ENCODE measurements at regions not wholly inside any gene's neighbourhood (a gene's known extent, or its start where the extent isn't known, plus 50 kb on each side); places are given as distances from the start of the nearest gene placed in this dataset.

DNA sequence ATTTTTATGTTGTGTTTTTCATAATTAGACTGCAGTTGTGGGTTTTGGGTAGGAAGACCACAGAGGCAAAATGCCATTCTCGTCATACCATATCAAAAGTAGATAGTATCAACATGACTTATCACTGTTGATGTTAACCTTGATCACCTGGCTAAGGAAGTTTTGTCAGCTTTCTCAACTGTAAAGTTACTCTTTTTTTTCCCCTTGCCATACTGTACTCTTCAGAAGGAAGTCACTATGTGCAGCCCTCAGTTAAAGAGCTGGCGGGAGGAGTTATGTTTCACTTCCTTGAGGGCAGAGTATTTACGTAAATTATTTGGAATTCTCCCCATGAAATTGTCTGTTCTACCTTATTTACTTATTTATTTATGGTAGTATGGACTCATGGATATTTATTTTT is 78.7 kb downstream of the PRORP start:
- H4K20me1 ChIP-seq (ENCODE audit: low read depth, low read length): no peaks in the 10 kb centered on the region
- no peaks in the 10 kb centered on the region for H3F3A ChIP-seq (ENCODE audit: insufficient read depth)
- H3K27ac ChIP-seq (ENCODE audit: low read depth, low read length): no peak overlapping the region
- no peak overlapping the region for H2AFZ ChIP-seq (ENCODE audit: low read depth, low read length, severe bottlenecking)
- H3K79me2 ChIP-seq (ENCODE audit: insufficient read depth, low read length): no peaks in the 10 kb centered on the region
- no peak for TF ChIP-seq EZH2phosphoT487 (conservative IDR thresholded peaks at IDR 0.05; ENCODE audit: low read length)
- TF ChIP-seq, protein P1, sequence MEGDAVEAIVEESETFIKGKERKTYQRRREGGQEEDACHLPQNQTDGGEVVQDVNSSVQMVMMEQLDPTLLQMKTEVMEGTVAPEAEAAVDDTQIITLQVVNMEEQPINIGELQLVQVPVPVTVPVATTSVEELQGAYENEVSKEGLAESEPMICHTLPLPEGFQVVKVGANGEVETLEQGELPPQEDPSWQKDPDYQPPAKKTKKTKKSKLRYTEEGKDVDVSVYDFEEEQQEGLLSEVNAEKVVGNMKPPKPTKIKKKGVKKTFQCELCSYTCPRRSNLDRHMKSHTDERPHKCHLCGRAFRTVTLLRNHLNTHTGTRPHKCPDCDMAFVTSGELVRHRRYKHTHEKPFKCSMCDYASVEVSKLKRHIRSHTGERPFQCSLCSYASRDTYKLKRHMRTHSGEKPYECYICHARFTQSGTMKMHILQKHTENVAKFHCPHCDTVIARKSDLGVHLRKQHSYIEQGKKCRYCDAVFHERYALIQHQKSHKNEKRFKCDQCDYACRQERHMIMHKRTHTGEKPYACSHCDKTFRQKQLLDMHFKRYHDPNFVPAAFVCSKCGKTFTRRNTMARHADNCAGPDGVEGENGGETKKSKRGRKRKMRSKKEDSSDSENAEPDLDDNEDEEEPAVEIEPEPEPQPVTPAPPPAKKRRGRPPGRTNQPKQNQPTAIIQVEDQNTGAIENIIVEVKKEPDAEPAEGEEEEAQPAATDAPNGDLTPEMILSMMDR (IDR thresholded peaks at IDR 0.05; ENCODE audit: insufficient read depth, low read length, poor library complexity, severe bottlenecking): no peak
- H3K4me2 ChIP-seq (ENCODE audit: low read depth, low read length, poor library complexity, severe bottlenecking): no peak overlapping the region
- H3K27me3 ChIP-seq (ENCODE audit: low read length): no peaks in the 10 kb centered on the region
- H3K36me3 ChIP-seq (ENCODE audit: low read length): no peaks in the 10 kb centered on the region
- H3K9me2 ChIP-seq (replicated peaks; ENCODE audit: insufficient read depth, low read length): no peaks in the 10 kb centered on the region
- no peaks in the 10 kb centered on the region for H3K9me3 ChIP-seq (ENCODE audit: insufficient read depth, low read length)
- no peak overlapping the region for H3K4me3 ChIP-seq (ENCODE audit: insufficient read depth, low read length, poor library complexity, severe bottlenecking)
- H3K9ac ChIP-seq (ENCODE audit: low read length): no peak overlapping the region

GRCh38 chr14:35202195-35202594 is 79.8 kb downstream of the PRORP start:
- no peaks in the 10 kb centered on the region for H3K9me2 ChIP-seq (replicated peaks; ENCODE audit: insufficient read depth, low read length)

GRCh38 chr14:35205737-35206136 is 83.4 kb downstream of the PRORP start:
- Histone ChIP-seq H3F3A (ENCODE audit: insufficient read depth) (no peaks in the 10 kb centered on the region), H3K4me2 (ENCODE audit: low read depth, low read length, poor library complexity, severe bottlenecking) (no peak overlapping the region), H3K27me3 (ENCODE audit: low read length) (no peaks in the 10 kb centered on the region), H3K79me2 (ENCODE audit: insufficient read depth, low read length) (no peaks in the 10 kb centered on the region), H2AFZ (ENCODE audit: low read depth, low read length, severe bottlenecking) (no peak overlapping the region), H3K9me3 (ENCODE audit: insufficient read depth, low read length) (no peaks in the 10 kb centered on the region), H3K36me3 (ENCODE audit: low read length) (no peaks in the 10 kb centered on the region), H4K20me1 (ENCODE audit: low read depth, low read length) (no peaks in the 10 kb centered on the region), H3K27ac (ENCODE audit: low read depth, low read length) (no peak overlapping the region), H3K9ac (ENCODE audit: low read length) (no peak overlapping the region), H3K4me3 (ENCODE audit: insufficient read depth, low read length, poor library complexity, severe bottlenecking) (no peak overlapping the region), H3K9me2 (replicated peaks; ENCODE audit: insufficient read depth, low read length) (no peaks in the 10 kb centered on the region)
- TF ChIP-seq, protein P1 (IDR thresholded peaks at IDR 0.05; ENCODE audit: insufficient read depth, low read length, poor library complexity, severe bottlenecking): no peak
- no peak for TF ChIP-seq EZH2phosphoT487 (conservative IDR thresholded peaks at IDR 0.05; ENCODE audit: low read length)

More at GRCh38 chr14:35202195-35202594, 79.8 kb downstream of the PRORP start:
- no peak overlapping the region for H3K9ac ChIP-seq (ENCODE audit: low read length)
- H3K4me3 ChIP-seq (ENCODE audit: insufficient read depth, low read length, poor library complexity, severe bottlenecking): no peak overlapping the region
- H3K36me3 ChIP-seq (ENCODE audit: low read length): no peaks in the 10 kb centered on the region
- no peaks in the 10 kb centered on the region for H3K79me2 ChIP-seq (ENCODE audit: insufficient read depth, low read length)
- TF ChIP-seq, protein P1 (IDR thresholded peaks at IDR 0.05; ENCODE audit: insufficient read depth, low read length, poor library complexity, severe bottlenecking): no peak
- no peak for TF ChIP-seq EZH2phosphoT487 (conservative IDR thresholded peaks at IDR 0.05; ENCODE audit: low read length)
- H2AFZ ChIP-seq (ENCODE audit: low read depth, low read length, severe bottlenecking): no peak overlapping the region
- no peaks in the 10 kb centered on the region for H3K9me3 ChIP-seq (ENCODE audit: insufficient read depth, low read length)
- H3K27ac ChIP-seq (ENCODE audit: low read depth, low read length): no peak overlapping the region
- H3K27me3 ChIP-seq (ENCODE audit: low read length): no peaks in the 10 kb centered on the region
- H3K4me2 ChIP-seq (ENCODE audit: low read depth, low read length, poor library complexity, severe bottlenecking): no peak overlapping the region
- no peaks in the 10 kb centered on the region for H3F3A ChIP-seq (ENCODE audit: insufficient read depth)
- no peaks in the 10 kb centered on the region for H4K20me1 ChIP-seq (ENCODE audit: low read depth, low read length)
